SH-SY5Y (cell line): ENCODE measurements at regions not wholly inside any gene's neighbourhood (a gene's known extent, or its start where the extent isn't known, plus 50 kb on each side); places are given as distances from the start of the nearest gene placed in this dataset.

ENCODE experiments used
- GATA2 ChIP-seq: IDR thresholded peaks from 2 replicates; pipeline ENCODE4 v1.6.1; 2011; ENCODE audit warnings: mild to moderate bottlenecking, low read depth, low read length
- GATA3 ChIP-seq: IDR thresholded peaks from 2 replicates; pipeline ENCODE4 v1.6.1; 2011; ENCODE audit warnings: low read depth, mild to moderate bottlenecking, low read length, moderate library complexity

- TF ChIP-seq GATA3 = no peak
- TF ChIP-seq GATA2 = no peak
Observed at GRCh38 chr12:58117201-58117600, 175.8 kb downstream of the ATP23 start.
